K562 (cell line): ENCODE measurements at regions not wholly inside any gene's neighbourhood (a gene's known extent, or its start where the extent isn't known, plus 50 kb on each side); places are given as distances from the start of the nearest gene placed in this dataset.

Experiments
- ATAC-seq: fragments of 200-7000 bp; cut with Tn5 transposase; 3 replicates; pipeline ENCODE4 v1.9.1; 2020; ENCODE audit warnings: moderate library complexity
- BruUV-seq: library from RNA; stranded (reverse); fragments of 400-500 nt; replicated peaks from 2 replicates; lab custom pipeline; 2021; lab: Mats Ljungman, UMichigan
- CTCF ChIA-PET: fragments of 300-600 bp; formaldehyde crosslinking; extraction: SDS; loops from one replicate; lab custom pipeline; 2021; ENCODE audit warnings: low intra/inter-chr PET ratio; lab: Yijun Ruan, JAX
- POLR2A ChIA-PET: fragments of 300-600, 350-650 bp; sonication (Branson Sonifier 250); formaldehyde crosslinking; extraction: SDS; loops from one replicate; lab custom pipeline; 2021; ENCODE audit warnings: antibody characterized with exemption, inconsistent platforms; lab: Yijun Ruan, JAX
- DNase-seq, 4 experiments: peaks; one replicate each; pipeline versions ENCODE4 v3.0.0 to v3.0.0-alpha.2; 2011 to 2018; ENCODE audit warnings: low spot score in 3 of 4, mixed read lengths in 3 of 4; ENCODE audit errors: extremely low read depth in 1 of 4
- FAIRE-seq: peaks from 2 replicates; lab custom pipeline; 2011; peaks lifted over from hg19 to GRCh38; lab: Jason Lieb, UNC
- H2AFZ ChIP-seq: 2 replicates; pipeline ENCODE4 v1.6.0; 2011; ENCODE audit warnings: low read depth, low read length, control low read depth, inconsistent platforms
- H3K27ac ChIP-seq: fragments of 200-600 bp; 3 replicates; pipeline ENCODE4 v1.8.0; 2011; ENCODE audit warnings: low read depth, mild to moderate bottlenecking, control low read depth, inconsistent platforms, low read length, moderate library complexity, mixed read lengths; ENCODE audit errors: extremely low read depth
- H3K27me3 ChIP-seq, 2 experiments: fragments of 300-600 bp in 1 of 2; 2 replicates in 1 of 2; 3 replicates in 1 of 2; pipeline versions ENCODE4 v1.6.0 to v1.8.0; 2011; ENCODE audit warnings: inconsistent platforms in 2 of 2, low read length in 2 of 2, mild to moderate bottlenecking in 1 of 2, mixed read lengths in 1 of 2, moderate library complexity in 1 of 2; ENCODE audit not compliant: control insufficient read depth in 2 of 2, insufficient read depth in 2 of 2
- H3K36me3 ChIP-seq: fragments of 300-600 bp; 3 replicates; pipeline ENCODE4 v1.8.0; 2011; ENCODE audit warnings: mild to moderate bottlenecking, low read length, inconsistent platforms; ENCODE audit not compliant: control insufficient read depth, insufficient read depth
- H3K4me1 ChIP-seq, 2 experiments: fragments of 200-600 bp in 1 of 2; replicated peaks in 1 of 2; 2 replicates in 1 of 2; 3 replicates in 1 of 2; pipeline versions ENCODE4 v1.5.1 to v1.8.0; 2011; ENCODE audit warnings: inconsistent platforms in 2 of 2, low read length in 2 of 2, mild to moderate bottlenecking in 1 of 2, mixed read lengths in 1 of 2, moderate library complexity in 1 of 2; ENCODE audit not compliant: control insufficient read depth in 2 of 2, insufficient read depth in 2 of 2
- H3K4me2 ChIP-seq: 2 replicates; pipeline ENCODE4 v1.6.1; 2011; ENCODE audit warnings: low read length, control low read depth, inconsistent platforms, mixed read lengths; ENCODE audit not compliant: insufficient read depth
- H3K4me3 ChIP-seq: fragments of 200-600 bp; sonication (generic), shearing (Covaris generic); 2 replicates; pipeline ENCODE4 v1.5.1; 2016; ENCODE audit warnings: control low read depth, inconsistent platforms
- H3K79me2 ChIP-seq: fragments of 200-600 bp; 3 replicates; pipeline ENCODE4 v1.8.0; 2011; ENCODE audit warnings: low read length, inconsistent platforms; ENCODE audit not compliant: control insufficient read depth, insufficient read depth
- H3K9ac ChIP-seq, 2 experiments: 2 replicates each; pipeline versions ENCODE4 v1.6.0 to v1.6.1; 2011; ENCODE audit warnings: low read depth in 2 of 2, low read length in 2 of 2, control low read depth in 1 of 2, inconsistent platforms in 1 of 2, mild to moderate bottlenecking in 1 of 2, mixed read lengths in 1 of 2; ENCODE audit not compliant: insufficient read depth in 1 of 2
- H3K9me1 ChIP-seq: one replicate; pipeline ENCODE4 v1.6.0; 2011; ENCODE audit warnings: inconsistent platforms, mild to moderate bottlenecking, low read length, moderate library complexity; ENCODE audit not compliant: control insufficient read depth, insufficient read depth
- H3K9me3 ChIP-seq: replicated peaks from 2 replicates; pipeline ENCODE4 v1.5.1; 2011; ENCODE audit warnings: low read depth, low read length, inconsistent platforms; ENCODE audit not compliant: control insufficient read depth, insufficient read depth
- H4K20me1 ChIP-seq: replicated peaks from 2 replicates; pipeline ENCODE4 v1.6.1; 2011; ENCODE audit warnings: low read length, inconsistent platforms, mixed read lengths; ENCODE audit not compliant: control insufficient read depth, insufficient read depth
- CXXC5 ChIP-seq: fragments of 250-450 bp; sonication (Bioruptor Pico); IDR thresholded peaks from 2 replicates; pipeline ENCODE4 v1.8.0; 2022; ENCODE audit warnings: inconsistent platforms, mild to moderate bottlenecking, moderate library complexity
- HES1 ChIP-seq: fragments of 450-650 bp; IDR thresholded peaks from 2 replicates; pipeline ENCODE4 v1.6.1; 2016; ENCODE audit warnings: low read depth, mild to moderate bottlenecking, moderate library complexity
- NR4A1 ChIP-seq, 2 experiments: fragments of 250-450 bp in 1 of 2; fragments of 450-650 bp in 1 of 2; sonication (Bioruptor Pico) in 1 of 2; IDR thresholded peaks; 2 replicates each; pipeline versions ENCODE4 v1.4.0 to v1.6.1; 2016 to 2020; ENCODE audit warnings: mild to moderate bottlenecking in 2 of 2, missing compliant biosample characterization in 1 of 2, missing genetic modification characterization in 1 of 2, moderate library complexity in 1 of 2
- RBM14 ChIP-seq: fragments of 200-400 bp; formaldehyde crosslinking; IDR thresholded peaks from 2 replicates; pipeline ENCODE4 v1.6.1; 2018; ENCODE audit warnings: low read depth, mild to moderate bottlenecking, low read length, moderate library complexity, borderline replicate concordance; ENCODE audit not compliant: insufficient read depth
- SIRT6 ChIP-seq: IDR thresholded peaks from one replicate; pipeline ENCODE4 v1.6.1; 2012; ENCODE audit warnings: low read depth, mild to moderate bottlenecking, control low read depth, inconsistent platforms, low read length, moderate library complexity
- SNAPC5 ChIP-seq: fragments of 250-450 bp; sonication (Bioruptor Pico); IDR thresholded peaks from 2 replicates; pipeline ENCODE4 v1.8.0; 2021; ENCODE audit warnings: moderate library complexity, mild to moderate bottlenecking, inconsistent platforms
- SNRNP70 ChIP-seq: fragments of 200-400 bp; formaldehyde crosslinking; optimal IDR thresholded peaks from 2 replicates; pipeline ENCODE3; 2017; ENCODE audit warnings: low read depth, low read length
- STAT5B ChIP-seq: fragments of 250-450 bp; sonication (Bioruptor Pico); IDR thresholded peaks from 2 replicates; pipeline ENCODE4 v1.8.0; 2021; ENCODE audit warnings: mild to moderate bottlenecking, inconsistent platforms
- TEAD1 ChIP-seq, 2 experiments: fragments of 450-650 bp in 1 of 2; sonication (generic) in 1 of 2; formaldehyde crosslinking; IDR thresholded peaks; 2 replicates each; pipeline versions ENCODE4 v1.4.0 to v1.8.0; 2020 to 2022; ENCODE audit warnings: mild to moderate bottlenecking in 2 of 2, missing genetic modification reagents in 1 of 2
- ZNF609 ChIP-seq: sonication (generic); formaldehyde crosslinking; IDR thresholded peaks from 2 replicates; pipeline ENCODE4 v1.8.1; 2023; ENCODE audit warnings: missing genetic modification reagents, mild to moderate bottlenecking, borderline replicate concordance
- WGBS: fragments of 100-300 bp; shearing (Covaris generic); methylation state at CpG from one replicate; pipeline ENCODE4 v1.1.6; 2016; ENCODE audit warnings: low coverage, mixed read lengths; ENCODE audit not compliant: insufficient coverage; ENCODE audit errors: missing lambda C conversion rate; 5-methylcytosine and 5-hydroxymethylcytosine counted together
- in situ Hi-C: fragments of 300-500 bp; cut with MboI; formaldehyde crosslinking; loops from 4 replicates; pipeline ENCODE4 v1.15.0; 2018; ENCODE audit warnings: inconsistent platforms, mixed read lengths
- intact Hi-C: fragments of 100-400 bp; cut with micrococcal nuclease; formaldehyde crosslinking; loops from 2 replicates; pipeline ENCODE4 v1.14.2; 2022

- BruUV-seq: no TSS peak
- ATAC-seq (no peak), DNase-seq (no peak), FAIRE-seq (no peak)
- Histone ChIP-seq H3K79me2 (no peaks in the 10 kb centered on the region), H3K27ac (no peak overlapping the region), H3K4me1 (no peaks in the 10 kb centered on the region), H3K9ac (no peak overlapping the region), H3K4me3 (no peak overlapping the region), H3K9me3 (no peaks in the 10 kb centered on the region), H3K27me3 (peaks cover 6% of the 10 kb centered on the region in 2 experiments; a peak in 4 of 5 replicates), H2AFZ (no peak overlapping the region), H3K36me3 (no peaks in the 10 kb centered on the region), H3K4me2 (no peak overlapping the region), H3K9me1 (no peaks in the 10 kb centered on the region), H4K20me1 (no peaks in the 10 kb centered on the region)
- TF ChIP-seq SIRT6 (no peak), RBM14 (no peak)
- WGBS: 1% methylated on average over 5 of the region's 5 CpGs
- POLR2A ChIA-PET: interaction anchor here (1.8 kb wide), 1 partner anchor 11 kb away, joined by 4 read pairs; no protein-coding TSS in a partner anchor
- intact Hi-C loops: no loop called here
- in situ Hi-C loops: no loop called here
- CTCF ChIA-PET: no interaction called here
Measured at GRCh38 chr2:173556816-173557215, 202.1 kb downstream of the CDCA7 start.

- DNase-seq (no peak), ATAC-seq (no peak), FAIRE-seq (no peak)
- BruUV-seq: no TSS peak
- ChIA-PET CTCF (no interaction called here), POLR2A (no interaction called here)
- Histone ChIP-seq H3K9ac (no peak overlapping the region), H2AFZ (no peak overlapping the region), H3K9me1 (no peaks in the 10 kb centered on the region), H3K4me2 (no peak overlapping the region), H3K36me3 (no peaks in the 10 kb centered on the region), H3K27me3 (peaks cover 6% of the 10 kb centered on the region in 2 experiments; a peak in 4 of 5 replicates), H4K20me1 (no peaks in the 10 kb centered on the region), H3K9me3 (no peaks in the 10 kb centered on the region), H3K79me2 (no peaks in the 10 kb centered on the region), H3K27ac (no peak overlapping the region), H3K4me1 (no peaks in the 10 kb centered on the region), H3K4me3 (no peak overlapping the region)
- 7% methylated on average over 2 of the region's 2 CpGs for WGBS
- intact Hi-C loops: no loop called here
- in situ Hi-C loops: no loop called here
- no peak for TF ChIP-seq SNAPC5 (CRISPR knock-in tag)
- no peak for TF ChIP-seq TEAD1 (CRISPR knock-in tag; IDR thresholded peaks at IDR 0.05)
- TF ChIP-seq SNRNP70: no peak
- no peak for TF ChIP-seq CXXC5 (CRISPR knock-in tag)
- TF ChIP-seq NR4A1 (CRISPR knock-in tag; IDR thresholded peaks at IDR 0.05): no peak
- TF ChIP-seq NR4A1 (tag; IDR thresholded peaks at IDR 0.05): no peak
- TF ChIP-seq ZNF609 (CRISPR knock-in tag): no peak
- TF ChIP-seq HES1: no peak
- TF ChIP-seq STAT5B (CRISPR knock-in tag): no peak
Measured at GRCh38 chr2:173557497-173557896, 202.8 kb downstream of the CDCA7 start.
